HEK293T (cell line): ENCODE measurements at regions not wholly inside any gene's neighbourhood (a gene's known extent, or its start where the extent isn't known, plus 50 kb on each side); places are given as distances from the start of the nearest gene placed in this dataset.

ENCODE experiments used
- BHLHE40 ChIP-seq: fragments of 450-650 bp; IDR thresholded peaks from 2 replicates; pipeline ENCODE4 v1.6.1; 2016; ENCODE audit warnings: mild to moderate bottlenecking, moderate library complexity, borderline replicate concordance
- FOXA1 ChIP-seq: fragments of 450-650 bp; IDR thresholded peaks from 2 replicates; pipeline ENCODE4 v1.6.1; 2016; ENCODE audit warnings: mild to moderate bottlenecking
- FOXK2 ChIP-seq: fragments of 450-650 bp; IDR thresholded peaks from 2 replicates; pipeline ENCODE4 v1.6.1; 2016; ENCODE audit warnings: mild to moderate bottlenecking
- L3MBTL2 ChIP-seq: fragments of 450-650 bp; conservative IDR thresholded peaks from 2 replicates; pipeline ENCODE4 v1.6.1; 2016; ENCODE audit warnings: mild to moderate bottlenecking
- LEF1 ChIP-seq: fragments of 450-650 bp; IDR thresholded peaks from 2 replicates; pipeline ENCODE4 v1.6.1; 2017; ENCODE audit warnings: mild to moderate bottlenecking, borderline replicate concordance
- SP1 ChIP-seq: fragments of 450-650 bp; IDR thresholded peaks from 2 replicates; pipeline ENCODE4 v1.6.1; 2017
- SUZ12 ChIP-seq: fragments of 450-650 bp; IDR thresholded peaks from 2 replicates; pipeline ENCODE4 v1.6.1; 2016; ENCODE audit warnings: mild to moderate bottlenecking
- TARDBP ChIP-seq: fragments of 450-650 bp; IDR thresholded peaks from 2 replicates; pipeline ENCODE4 v1.6.1; 2016
- ZNF384 ChIP-seq: fragments of 450-650 bp; IDR thresholded peaks from 2 replicates; pipeline ENCODE4 v1.6.1; 2016

DNA sequence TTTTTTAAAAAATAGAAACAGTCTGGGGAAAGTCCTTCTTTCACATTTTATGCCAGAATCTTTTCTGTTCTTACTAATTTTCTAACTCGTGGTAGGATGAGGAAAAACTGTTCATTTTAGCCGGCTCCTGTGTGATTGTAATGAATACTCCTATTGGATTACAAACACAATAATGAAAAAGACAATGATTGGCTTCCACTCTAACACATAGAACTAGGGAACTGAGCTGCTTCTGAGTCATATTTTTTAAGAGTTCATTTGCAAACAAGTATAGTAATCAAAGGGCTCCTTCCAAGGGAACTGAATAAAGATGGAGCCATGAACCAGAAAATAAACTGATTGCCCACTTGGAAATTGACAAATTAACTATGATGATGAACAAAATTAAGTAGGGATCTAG lies 265.3 kb upstream of the TCF21 start:
- TF ChIP-seq LEF1, result no peak
- no peak for TF ChIP-seq TARDBP
- no peak for TF ChIP-seq SUZ12
- no peak for TF ChIP-seq L3MBTL2
- TF ChIP-seq FOXA1, result no peak
- no peak for TF ChIP-seq FOXK2
- no peak for TF ChIP-seq SP1
- no peak for TF ChIP-seq BHLHE40
- no peak for TF ChIP-seq ZNF384
